T-helper 2 cell treated with Interferon-gamma antibody and Interleukin-4, amounts not matched to agents 5 μg/mL and 100 μg/mL, for 36 hours (primary cell): ENCODE measurements at regions not wholly inside any gene's neighbourhood (a gene's known extent, or its start where the extent isn't known, plus 50 kb on each side); places are given as distances from the start of the nearest gene placed in this dataset.
A peak's percentile ranks its signal among the peaks of the same experiment; 100 is the strongest.

Experiments used
- DNase-seq: peaks from one replicate; pipeline ENCODE4 v3.0.0; 2021; ENCODE audit warnings: low spot score
- H3K27ac Mint-ChIP-seq: one replicate; pipeline ENCODE4 v1.8.0; 2021; ENCODE audit warnings: mild to moderate bottlenecking, mixed read lengths
- H3K27me3 Mint-ChIP-seq: one replicate; pipeline ENCODE4 v1.8.0; 2021; ENCODE audit warnings: low read depth, mixed read lengths
- H3K36me3 Mint-ChIP-seq: one replicate; pipeline ENCODE4 v1.8.0; 2021; ENCODE audit warnings: low read depth, mixed read lengths
- H3K4me1 Mint-ChIP-seq: one replicate; pipeline ENCODE4 v1.8.0; 2021; ENCODE audit warnings: low read depth, mixed read lengths
- H3K4me3 Mint-ChIP-seq: one replicate; pipeline ENCODE4 v1.8.0; 2022; ENCODE audit warnings: mild to moderate bottlenecking, moderate library complexity, mixed read lengths
- H3K9me3 Mint-ChIP-seq: one replicate; pipeline ENCODE4 v1.8.0; 2021; ENCODE audit warnings: mixed read lengths

- peak; percentile 4 for DNase-seq
- H3K4me3 Mint-ChIP-seq, result no peak overlapping the region
- H3K36me3 Mint-ChIP-seq, result no peaks in the 10 kb centered on the region
- no peaks in the 10 kb centered on the region for H3K4me1 Mint-ChIP-seq
- H3K27me3 Mint-ChIP-seq, result no peaks in the 10 kb centered on the region
- H3K9me3 Mint-ChIP-seq, result no peaks in the 10 kb centered on the region
- H3K27ac Mint-ChIP-seq, result no peak overlapping the region
Measured at GRCh38 chr2:133780099-133780996, 212.1 kb upstream of the NCKAP5 start.

- H3K4me3 Mint-ChIP-seq, result no peak overlapping the region
- no peaks in the 10 kb centered on the region for H3K9me3 Mint-ChIP-seq
- no peaks in the 10 kb centered on the region for H3K4me1 Mint-ChIP-seq
- no peak for DNase-seq
- H3K36me3 Mint-ChIP-seq, result no peaks in the 10 kb centered on the region
- no peak overlapping the region for H3K27ac Mint-ChIP-seq
- no peaks in the 10 kb centered on the region for H3K27me3 Mint-ChIP-seq
Measured at GRCh38 chr2:133780997-133781513, 212.8 kb upstream of the NCKAP5 start.

- no peaks in the 10 kb centered on the region for H3K36me3 Mint-ChIP-seq
- no peak overlapping the region for H3K4me3 Mint-ChIP-seq
- H3K27me3 Mint-ChIP-seq, result no peaks in the 10 kb centered on the region
- no peak overlapping the region for H3K27ac Mint-ChIP-seq
- H3K9me3 Mint-ChIP-seq, result no peaks in the 10 kb centered on the region
- DNase-seq, result no peak
- no peaks in the 10 kb centered on the region for H3K4me1 Mint-ChIP-seq
Measured at GRCh38 chr2:133787207-133787606, 218.9 kb upstream of the NCKAP5 start.

GRCh38 chr2:133787651-133788050 is 219.4 kb upstream of the NCKAP5 start:
- Mint-ChIP-seq H3K27me3 (no peaks in the 10 kb centered on the region), H3K9me3 (no peaks in the 10 kb centered on the region), H3K4me1 (no peaks in the 10 kb centered on the region), H3K27ac (no peak overlapping the region), H3K36me3 (no peaks in the 10 kb centered on the region), H3K4me3 (no peak overlapping the region)
- DNase-seq, result no peak

- Mint-ChIP-seq H3K9me3 (no peaks in the 10 kb centered on the region), H3K27ac (no peak overlapping the region), H3K27me3 (no peaks in the 10 kb centered on the region), H3K4me1 (no peaks in the 10 kb centered on the region), H3K4me3 (no peak overlapping the region), H3K36me3 (no peaks in the 10 kb centered on the region)
- no peak for DNase-seq
Measured at GRCh38 chr2:133788386-133788785, 220.1 kb upstream of the NCKAP5 start.

GRCh38 chr2:133789743-133790142 is 221.5 kb upstream of the NCKAP5 start:
- Mint-ChIP-seq H3K27ac (no peak overlapping the region), H3K4me3 (no peak overlapping the region), H3K27me3 (no peaks in the 10 kb centered on the region), H3K9me3 (peaks cover 7% of the 10 kb centered on the region), H3K4me1 (no peaks in the 10 kb centered on the region), H3K36me3 (no peaks in the 10 kb centered on the region)
- no peak for DNase-seq

GRCh38 chr2:133790711-133791110 is 222.4 kb upstream of the NCKAP5 start:
- Mint-ChIP-seq H3K27me3 (no peaks in the 10 kb centered on the region), H3K4me3 (no peak overlapping the region), H3K36me3 (no peaks in the 10 kb centered on the region), H3K4me1 (no peaks in the 10 kb centered on the region), H3K27ac (no peak overlapping the region), H3K9me3 (peaks cover 7% of the 10 kb centered on the region)
- DNase-seq, result no peak

GRCh38 chr2:133791191-133791590 is 222.9 kb upstream of the NCKAP5 start:
- no peaks in the 10 kb centered on the region for H3K4me1 Mint-ChIP-seq
- H3K27ac Mint-ChIP-seq, result no peak overlapping the region
- no peak for DNase-seq
- H3K27me3 Mint-ChIP-seq, result no peaks in the 10 kb centered on the region
- H3K36me3 Mint-ChIP-seq, result no peaks in the 10 kb centered on the region
- no peak overlapping the region for H3K4me3 Mint-ChIP-seq
- peaks cover 7% of the 10 kb centered on the region for H3K9me3 Mint-ChIP-seq

GRCh38 chr2:133792223-133792622 is 224.0 kb upstream of the NCKAP5 start:
- Mint-ChIP-seq H3K4me1 (no peaks in the 10 kb centered on the region), H3K27me3 (no peaks in the 10 kb centered on the region), H3K36me3 (no peaks in the 10 kb centered on the region), H3K9me3 (peaks cover 7% of the 10 kb centered on the region), H3K4me3 (no peak overlapping the region), H3K27ac (no peak overlapping the region)
- DNase-seq, result no peak

GRCh38 chr2:133794114-133794513 is 225.9 kb upstream of the NCKAP5 start:
- no peak for DNase-seq
- Mint-ChIP-seq H3K4me1 (no peaks in the 10 kb centered on the region), H3K9me3 (peaks cover 7% of the 10 kb centered on the region), H3K27me3 (no peaks in the 10 kb centered on the region), H3K4me3 (no peak overlapping the region), H3K36me3 (no peaks in the 10 kb centered on the region), H3K27ac (no peak overlapping the region)

- no peaks in the 10 kb centered on the region for H3K27me3 Mint-ChIP-seq
- no peaks in the 10 kb centered on the region for H3K9me3 Mint-ChIP-seq
- DNase-seq, result no peak
- no peak overlapping the region for H3K27ac Mint-ChIP-seq
- H3K4me1 Mint-ChIP-seq, result no peaks in the 10 kb centered on the region
- no peaks in the 10 kb centered on the region for H3K36me3 Mint-ChIP-seq
- H3K4me3 Mint-ChIP-seq, result no peak overlapping the region
Measured at GRCh38 chr2:133801946-133802345, 233.7 kb upstream of the NCKAP5 start.

GRCh38 chr2:133802409-133803039 is 234.3 kb upstream of the NCKAP5 start:
- H3K27me3 Mint-ChIP-seq, result no peaks in the 10 kb centered on the region
- no peak for DNase-seq
- H3K27ac Mint-ChIP-seq, result no peak overlapping the region
- H3K9me3 Mint-ChIP-seq, result no peaks in the 10 kb centered on the region
- H3K4me1 Mint-ChIP-seq, result no peaks in the 10 kb centered on the region
- no peak overlapping the region for H3K4me3 Mint-ChIP-seq
- H3K36me3 Mint-ChIP-seq, result no peaks in the 10 kb centered on the region

GRCh38 chr2:133806564-133806963 is 238.3 kb upstream of the NCKAP5 start:
- no peak overlapping the region for H3K4me3 Mint-ChIP-seq
- H3K27ac Mint-ChIP-seq, result no peak overlapping the region
- H3K4me1 Mint-ChIP-seq, result no peaks in the 10 kb centered on the region
- peaks cover 17% of the 10 kb centered on the region for H3K9me3 Mint-ChIP-seq
- DNase-seq, result no peak
- no peaks in the 10 kb centered on the region for H3K36me3 Mint-ChIP-seq
- no peaks in the 10 kb centered on the region for H3K27me3 Mint-ChIP-seq

- H3K27ac Mint-ChIP-seq, result no peak overlapping the region
- no peaks in the 10 kb centered on the region for H3K4me1 Mint-ChIP-seq
- H3K9me3 Mint-ChIP-seq, result peaks cover 17% of the 10 kb centered on the region
- no peaks in the 10 kb centered on the region for H3K36me3 Mint-ChIP-seq
- DNase-seq, result no peak
- no peak overlapping the region for H3K4me3 Mint-ChIP-seq
- H3K27me3 Mint-ChIP-seq, result no peaks in the 10 kb centered on the region
Measured at GRCh38 chr2:133809485-133809884, 241.2 kb upstream of the NCKAP5 start.
